Coronary artery (tissue), 2 donors: ENCODE measurements at regions not wholly inside any gene's neighbourhood (a gene's known extent, or its start where the extent isn't known, plus 50 kb on each side); places are given as distances from the start of the nearest gene placed in this dataset.

Experiments used
- DNase-seq: peaks from one replicate; pipeline ENCODE4 v3.0.0-alpha.2; 2017; ENCODE audit warnings: low spot score
- H3K27ac ChIP-seq, 2 donors: fragments of 200-600 bp; sonication (generic); one replicate each; pipeline ENCODE4 v1.5.1; 2016 to 2019
- H3K4me3 ChIP-seq: fragments of 200-600 bp; sonication (generic); 2 replicates; pipeline ENCODE4 v1.5.1; 2016; ENCODE audit warnings: mild to moderate bottlenecking, moderate library complexity
- CTCF ChIP-seq: fragments of 200-600 bp; sonication (generic); IDR thresholded peaks from one replicate; pipeline ENCODE4 v1.5.1; 2019; ENCODE audit warnings: antibody characterized with exemption

DNA sequence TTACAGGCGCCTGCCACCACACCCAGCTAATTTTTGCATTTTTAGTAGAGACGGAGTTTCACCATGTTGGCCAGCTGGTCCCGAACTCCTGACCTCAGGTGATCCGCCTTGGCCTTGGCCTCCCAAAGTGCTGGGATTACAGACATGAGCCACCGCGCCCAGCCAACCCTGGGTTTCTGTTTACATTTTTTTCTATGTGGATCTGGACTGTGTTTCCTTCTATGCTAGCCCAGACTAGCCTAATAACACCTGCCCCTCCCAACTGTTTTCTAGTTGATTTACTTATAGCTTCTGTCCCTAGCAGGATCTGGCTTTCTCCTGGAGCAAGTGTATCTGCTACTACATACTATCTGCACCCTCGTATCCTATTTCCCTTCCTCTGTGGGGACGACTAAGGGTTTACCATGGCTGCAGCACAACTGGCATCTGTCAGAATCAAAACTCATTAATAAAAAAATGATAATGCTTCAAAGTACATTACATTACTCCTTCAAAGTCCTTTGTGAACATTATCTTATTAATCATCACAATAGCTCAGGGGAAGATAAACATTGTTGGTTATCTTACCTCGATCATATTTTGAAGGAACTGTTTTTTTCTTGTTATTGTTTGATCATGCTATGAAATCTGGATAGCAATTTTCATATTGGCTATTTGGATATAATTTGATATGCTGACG is 228.3 kb downstream of the KLF5 start:
- no peak for TF ChIP-seq CTCF
- Histone ChIP-seq H3K27ac (no peak overlapping the region), H3K4me3 (no peak overlapping the region)
- DNase-seq = no peak

DNA sequence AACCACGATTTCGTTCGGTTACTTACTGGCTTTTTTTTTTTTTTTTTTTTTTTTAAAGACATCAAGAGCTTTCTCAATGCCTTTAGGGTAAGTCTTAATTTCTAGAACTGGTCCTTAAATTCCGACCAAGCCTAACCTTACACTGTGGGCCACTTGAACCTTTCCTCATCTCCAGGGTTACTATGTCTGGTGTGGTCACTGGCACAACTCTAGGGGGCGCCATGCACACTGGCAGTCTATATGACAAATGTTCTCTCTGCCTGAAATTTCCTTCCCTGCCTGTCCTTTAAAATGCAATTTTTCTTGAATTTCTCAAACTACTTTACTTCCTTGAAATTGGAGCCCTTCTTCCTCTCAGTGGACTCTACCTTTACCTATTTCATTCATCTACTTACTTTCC is 227.4 kb downstream of the KLF5 start:
- no peak overlapping the region for H3K4me3 ChIP-seq
- H3K27ac ChIP-seq = no peak overlapping the region
- no peak for TF ChIP-seq CTCF
- no peak for DNase-seq

GRCh38 chr13:73284081-73284874 is 225.5 kb downstream of the KLF5 start:
- no peak overlapping the region for H3K27ac ChIP-seq
- DNase-seq = no peak
- H3K4me3 ChIP-seq = no peak overlapping the region
- TF ChIP-seq CTCF = no peak

DNA sequence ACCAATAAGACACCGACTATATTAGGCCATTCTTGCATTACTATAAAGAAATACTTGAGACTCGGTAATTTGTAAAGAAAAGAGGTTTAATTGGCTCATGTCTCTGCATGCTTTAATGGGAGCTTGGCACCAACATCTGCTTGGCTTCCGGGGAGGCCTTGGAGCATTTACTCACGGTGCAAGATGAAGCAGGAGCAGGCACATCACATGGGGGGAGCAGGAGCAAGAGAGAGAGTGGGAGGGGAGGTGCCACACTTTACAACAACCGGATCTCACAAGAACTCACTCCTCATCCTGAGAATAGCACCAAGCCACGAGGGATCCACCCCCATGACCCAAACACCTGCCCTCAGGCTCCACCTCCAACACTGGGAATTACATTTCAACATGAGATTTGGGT is 224.8 kb downstream of the KLF5 start:
- Histone ChIP-seq H3K27ac (no peak overlapping the region), H3K4me3 (no peak overlapping the region)
- no peak for TF ChIP-seq CTCF
- DNase-seq = no peak

GRCh38 chr13:73281746-73282145 is 222.9 kb downstream of the KLF5 start:
- no peak for TF ChIP-seq CTCF
- H3K4me3 ChIP-seq = no peak overlapping the region
- no peak overlapping the region for H3K27ac ChIP-seq
- DNase-seq = no peak

DNA sequence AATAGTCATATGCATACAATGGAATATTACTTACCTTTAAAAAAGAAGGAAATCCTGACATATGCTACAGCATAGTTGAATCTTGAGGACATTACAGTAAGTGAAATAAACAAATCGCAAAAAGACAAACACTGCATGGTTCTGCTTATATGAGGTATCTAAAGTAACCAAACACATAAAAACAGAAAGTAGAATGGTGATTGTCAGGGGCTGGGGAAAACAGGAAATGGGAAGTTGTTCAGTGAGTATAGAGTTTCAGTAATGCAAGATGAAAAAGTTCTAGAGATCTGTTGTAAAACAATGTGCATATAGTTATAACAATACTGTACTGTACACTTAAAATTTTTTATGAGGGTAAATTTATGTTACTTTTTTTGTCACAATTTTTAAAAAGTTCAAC is 219.4 kb downstream of the KLF5 start:
- no peak for TF ChIP-seq CTCF
- Histone ChIP-seq H3K27ac (no peak overlapping the region), H3K4me3 (no peak overlapping the region)
- DNase-seq = no peak

- H3K27ac ChIP-seq = no peak overlapping the region
- no peak for TF ChIP-seq CTCF
Observed at GRCh38 chr13:73275163-73275562, 216.4 kb downstream of the KLF5 start.

More at GRCh38 chr13:73275163-73275562, 216.4 kb downstream of the KLF5 start:
- H3K4me3 ChIP-seq = no peak overlapping the region
- no peak for DNase-seq
